DMS114 treated with DMSO at 0.1 percent for 48 hours (cell line): ENCODE measurements at regions not wholly inside any gene's neighbourhood (a gene's known extent, or its start where the extent isn't known, plus 50 kb on each side); places are given as distances from the start of the nearest gene placed in this dataset.
"Not testable (repeated sequence)": the region's sequence is repeated elsewhere in the genome, so short reads cannot be mapped to it uniquely, and the experiment has no call there.

Source experiments
- DNase-seq: peaks from one replicate; lab custom pipeline; 2025; ENCODE audit not compliant: unreplicated experiment; lab: John Stamatoyannopoulos, UW

DNA sequence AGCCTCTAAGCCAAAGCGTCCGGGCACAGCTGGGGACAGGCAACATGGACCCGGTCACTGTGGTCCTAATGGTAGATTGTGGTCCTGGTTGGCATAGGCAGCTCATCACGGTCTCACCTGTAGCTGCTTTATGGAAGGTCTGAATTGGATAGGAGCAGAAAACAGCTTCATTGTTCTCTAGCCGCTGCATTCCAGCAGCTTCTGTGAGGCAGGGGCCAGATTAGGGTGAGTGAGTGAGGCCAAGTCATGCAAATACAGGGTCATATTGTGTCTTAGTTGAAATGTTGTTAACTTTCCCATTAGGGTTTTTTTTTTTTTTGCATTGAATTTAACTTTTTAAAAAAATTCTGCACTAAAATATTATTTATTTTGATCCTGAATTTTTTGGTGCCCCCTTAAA, 105.4 kb upstream of the SULF2 start:
- not testable (repeated sequence) for DNase-seq

DNA sequence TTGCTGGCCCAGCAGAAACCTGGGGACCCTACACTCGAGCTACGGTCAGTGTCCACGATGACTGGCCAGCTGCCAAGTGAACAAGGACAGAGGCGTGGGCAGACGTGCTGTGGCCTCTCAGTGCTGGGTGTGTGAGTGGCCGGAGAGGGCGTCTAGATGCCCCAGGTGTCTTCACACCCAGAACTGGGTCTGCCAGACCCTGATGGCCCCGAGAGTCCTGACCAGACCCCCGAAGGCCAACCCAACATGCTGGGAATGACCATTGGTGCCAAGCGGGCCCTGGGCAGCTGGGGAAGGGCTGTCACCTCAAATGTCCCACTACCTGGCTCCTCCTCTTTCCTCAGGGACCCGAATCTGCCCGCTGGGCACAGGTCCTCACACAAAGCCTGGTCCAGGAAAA, 104.5 kb upstream of the SULF2 start:
- not testable (repeated sequence) for DNase-seq

DNA sequence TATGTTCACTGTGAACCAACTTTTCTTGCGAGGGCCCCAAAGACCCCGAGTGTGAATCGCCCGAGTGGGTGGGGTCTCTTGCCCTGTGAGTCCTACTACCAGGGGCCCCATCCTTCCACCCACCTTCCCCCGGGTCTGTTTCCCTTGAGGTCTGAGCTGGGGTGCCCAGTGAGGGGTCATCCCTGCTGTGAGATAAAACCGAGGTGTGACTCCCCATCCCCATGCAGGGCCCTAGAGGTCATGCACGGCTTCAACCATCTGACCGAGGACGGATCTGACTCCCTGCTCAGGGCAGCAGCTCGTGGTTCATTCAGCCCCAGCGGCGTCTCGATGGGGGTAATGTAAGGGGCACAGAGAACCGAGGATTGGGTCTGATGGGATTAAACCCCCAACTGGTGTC, 103.1 kb upstream of the SULF2 start:
- DNase-seq, result no peak

DNA sequence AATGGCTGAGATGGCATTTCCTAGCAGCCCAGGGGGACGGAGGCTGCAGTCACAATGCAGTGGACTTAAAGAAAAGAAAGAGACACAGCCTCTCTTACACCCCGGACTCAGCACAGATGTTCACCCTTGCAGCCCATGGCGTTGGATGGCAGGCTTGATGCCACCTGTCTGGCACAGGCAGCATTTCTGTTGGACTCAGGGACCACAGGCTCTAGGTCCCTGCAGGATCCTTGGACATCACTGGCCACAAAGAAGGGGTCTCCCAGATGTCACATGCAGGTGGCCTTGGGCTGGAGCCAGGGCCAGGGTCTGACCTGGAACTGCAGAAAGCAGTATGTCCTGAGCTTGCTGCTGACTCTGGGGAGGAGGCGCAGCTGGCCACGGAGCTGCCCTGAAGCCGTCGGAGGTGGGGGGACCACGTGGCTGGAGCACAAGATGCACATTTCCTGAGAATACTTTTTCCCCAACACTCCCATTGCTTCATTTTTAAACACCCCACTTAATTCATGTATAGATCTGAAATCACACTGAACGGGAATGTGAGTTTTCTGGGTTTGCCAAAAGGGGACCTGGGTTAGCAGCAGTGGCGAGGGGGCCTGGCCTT, 102.3 kb upstream of the SULF2 start:
- no peak for DNase-seq

DNA sequence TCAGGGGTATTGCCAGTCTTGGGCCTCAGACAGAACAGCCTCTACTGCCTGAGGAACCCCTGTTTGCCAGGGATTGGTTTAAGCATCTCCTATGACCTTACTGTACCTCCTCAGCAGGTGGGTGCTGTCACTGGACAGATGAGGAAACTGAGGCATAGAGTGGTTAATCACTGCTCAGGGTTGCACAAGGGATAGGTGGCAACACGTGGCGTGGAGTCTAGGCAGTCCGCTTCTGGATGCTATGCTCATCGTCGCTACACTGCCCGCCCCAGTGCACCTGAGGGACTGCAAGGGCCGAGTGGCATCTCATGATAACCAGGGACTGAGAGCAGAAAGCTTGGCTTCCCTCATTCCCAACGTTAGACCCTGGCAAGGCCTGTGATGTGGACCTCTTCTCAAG, 101.8 kb upstream of the SULF2 start:
- no peak for DNase-seq

DNA sequence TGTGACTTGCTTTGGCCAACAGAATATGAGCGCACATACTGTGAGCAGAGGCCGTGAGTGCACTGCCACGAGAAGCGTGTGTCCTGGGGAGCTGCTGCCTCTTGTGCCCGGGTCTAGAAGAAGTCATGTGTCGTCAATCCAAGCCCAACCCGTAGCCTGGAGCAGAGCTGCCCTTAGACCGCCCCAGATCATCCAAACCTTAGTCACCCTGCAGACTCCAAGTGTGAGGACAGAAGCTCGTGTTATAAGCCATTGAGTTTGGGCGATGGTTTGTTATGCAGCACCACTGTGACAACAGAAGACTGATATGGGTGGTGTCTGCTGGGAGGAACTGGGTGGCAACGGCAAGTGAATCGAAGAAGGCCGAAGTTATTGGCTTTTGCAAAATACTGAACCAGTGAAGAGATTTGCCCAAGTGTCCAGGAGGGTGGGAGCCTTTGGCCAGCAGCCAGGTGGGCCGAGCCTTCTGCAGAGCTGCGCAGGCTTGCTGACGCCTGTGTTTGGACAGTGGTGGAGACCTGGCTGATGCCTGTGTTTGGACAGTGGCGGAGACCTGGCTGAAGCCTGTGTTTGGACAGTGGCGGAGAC, 101.3 kb upstream of the SULF2 start:
- DNase-seq, result no peak

DNA sequence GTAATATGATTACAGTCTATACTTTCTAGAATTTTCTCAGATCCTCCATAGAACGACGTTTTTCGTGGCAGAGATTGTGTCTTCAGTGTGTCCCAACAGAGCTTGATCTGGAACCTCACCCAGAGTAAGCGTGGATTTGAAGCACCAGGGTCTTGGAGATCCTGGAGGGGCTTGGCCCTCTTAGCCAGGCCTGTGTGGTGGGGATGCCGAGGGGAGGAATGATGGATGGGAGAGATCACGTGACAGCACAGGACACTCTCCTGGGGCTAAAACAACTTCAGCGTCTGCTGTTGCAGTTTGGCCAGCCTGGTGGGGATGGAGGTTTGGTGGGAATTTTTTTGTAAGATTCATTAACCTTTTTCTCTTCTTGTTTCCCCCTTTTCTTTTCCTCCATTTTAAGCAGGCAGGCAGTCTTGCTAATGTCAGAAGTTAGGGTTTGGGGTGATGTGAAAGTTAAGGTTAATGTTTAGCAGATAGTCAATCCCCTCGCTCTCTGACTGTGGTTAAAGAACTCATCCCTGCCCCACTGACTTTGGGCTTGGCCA, 100.7 kb upstream of the SULF2 start:
- DNase-seq, result no peak

DNA sequence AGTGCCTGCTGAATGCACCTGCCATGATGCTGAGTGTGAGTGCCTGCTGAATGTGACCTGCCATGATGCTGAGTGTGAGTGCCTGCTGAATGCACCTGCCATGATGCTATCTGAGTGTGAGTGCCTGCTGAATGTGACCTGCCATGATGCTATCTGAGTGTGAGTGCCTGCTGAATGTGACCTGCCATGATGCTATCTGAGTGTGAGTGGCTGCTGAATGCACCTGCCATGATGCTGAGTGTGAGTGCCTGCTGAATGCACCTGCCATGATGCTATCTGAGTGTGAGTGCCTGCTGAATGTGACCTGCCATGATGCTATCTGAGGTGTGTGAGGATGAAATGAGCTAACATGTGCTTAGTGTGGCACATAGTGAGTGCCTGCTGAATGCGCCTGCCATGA, 98.7 kb upstream of the SULF2 start:
- not testable (repeated sequence) for DNase-seq

DNA sequence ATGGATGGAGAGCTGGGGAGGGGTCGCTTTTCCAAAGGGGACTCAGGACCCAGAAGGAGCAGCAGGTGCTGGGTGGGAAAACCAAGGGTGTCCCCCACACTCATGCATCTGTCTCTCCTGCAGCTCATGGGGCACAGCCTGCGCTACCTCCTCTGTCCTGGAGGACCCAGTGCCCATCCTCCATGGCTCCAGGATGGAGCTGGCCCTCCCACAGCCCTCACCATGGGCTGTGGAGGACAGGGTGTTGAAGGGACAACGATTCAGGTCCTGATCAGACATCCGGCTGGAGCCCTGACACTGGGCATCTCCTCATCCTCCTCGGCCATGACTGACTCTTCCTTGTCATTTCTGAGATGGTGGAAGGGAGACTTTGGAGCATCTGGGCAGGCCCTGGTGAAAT, 97.9 kb upstream of the SULF2 start:
- DNase-seq, result no peak

DNA sequence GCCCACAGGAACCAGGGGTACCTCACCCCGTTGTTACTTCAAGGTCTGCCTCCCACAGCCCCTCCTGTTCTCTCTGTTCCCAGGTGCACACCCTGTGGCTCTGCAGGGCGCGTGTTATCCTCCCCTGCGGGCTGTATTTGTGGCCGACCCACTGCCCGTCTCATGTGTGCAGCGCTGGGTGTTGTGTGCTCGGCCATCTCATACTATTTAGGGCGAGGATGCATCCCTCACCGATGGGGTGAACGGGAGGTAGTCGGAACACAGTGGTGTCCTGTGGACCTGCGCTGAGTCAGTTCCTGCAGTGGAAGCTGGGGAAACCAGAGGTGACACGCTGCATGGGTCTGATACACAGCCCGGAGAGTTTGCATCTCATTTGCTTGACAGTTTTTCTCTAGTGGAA, 94.5 kb upstream of the SULF2 start:
- no peak for DNase-seq

DNA sequence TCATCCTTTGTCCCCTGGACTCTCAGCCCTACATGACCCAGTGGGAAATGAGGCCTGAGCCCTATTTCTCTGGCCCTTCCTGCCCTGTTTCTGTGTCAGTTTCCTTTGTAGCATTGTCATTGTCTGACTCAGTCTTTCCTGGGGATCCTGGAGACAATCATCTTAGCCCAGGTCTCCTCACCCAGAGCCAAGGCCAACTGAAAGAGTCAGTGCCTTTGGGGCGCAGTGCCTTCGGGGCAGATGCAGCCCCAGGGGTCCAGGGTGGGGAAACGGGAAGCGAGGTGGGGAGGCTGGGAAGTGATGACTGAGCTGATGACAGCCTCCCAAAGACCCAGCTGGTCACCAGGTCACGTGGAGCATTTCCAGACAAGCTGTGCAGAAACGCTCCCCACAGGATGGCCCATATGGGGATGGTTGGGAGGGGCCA, 93.3 kb upstream of the SULF2 start:
- DNase-seq, result no peak

DNA sequence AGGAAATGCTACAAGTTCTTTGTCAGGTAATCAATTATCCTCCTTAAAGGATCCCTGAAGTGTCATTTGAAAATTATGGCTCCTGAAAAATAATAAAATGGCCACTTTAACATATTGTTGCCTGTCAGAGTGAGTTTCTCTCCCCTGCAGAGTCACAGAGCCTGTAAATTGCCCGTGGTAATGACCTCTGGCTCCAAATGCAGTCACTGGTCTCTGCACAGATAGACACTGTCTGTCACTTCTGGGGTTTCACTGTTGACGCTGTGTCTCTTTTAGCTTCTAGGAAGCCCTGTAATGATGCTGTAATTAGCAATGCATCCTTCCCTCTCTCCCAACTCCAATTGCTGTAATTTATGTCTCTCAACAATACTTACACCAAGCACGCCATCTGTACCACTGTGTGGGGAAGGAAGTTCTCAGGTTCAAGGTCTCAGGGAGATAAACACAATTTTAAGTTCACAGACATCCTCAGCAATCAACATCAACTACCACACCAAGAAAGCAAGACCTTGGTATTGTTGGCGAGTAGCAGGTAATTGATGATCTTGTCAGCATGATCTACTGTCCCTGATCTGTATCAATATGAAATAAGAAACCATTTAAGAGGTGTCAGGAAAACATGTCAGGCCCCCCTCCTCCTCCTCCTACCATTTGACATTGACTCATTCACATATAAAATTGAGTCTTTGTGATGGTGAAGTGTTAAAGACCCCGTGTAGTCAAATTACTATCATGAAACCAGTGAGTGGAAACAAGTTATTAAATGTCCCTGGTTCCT, 91.2 kb upstream of the SULF2 start:
- DNase-seq, result no peak

DNA sequence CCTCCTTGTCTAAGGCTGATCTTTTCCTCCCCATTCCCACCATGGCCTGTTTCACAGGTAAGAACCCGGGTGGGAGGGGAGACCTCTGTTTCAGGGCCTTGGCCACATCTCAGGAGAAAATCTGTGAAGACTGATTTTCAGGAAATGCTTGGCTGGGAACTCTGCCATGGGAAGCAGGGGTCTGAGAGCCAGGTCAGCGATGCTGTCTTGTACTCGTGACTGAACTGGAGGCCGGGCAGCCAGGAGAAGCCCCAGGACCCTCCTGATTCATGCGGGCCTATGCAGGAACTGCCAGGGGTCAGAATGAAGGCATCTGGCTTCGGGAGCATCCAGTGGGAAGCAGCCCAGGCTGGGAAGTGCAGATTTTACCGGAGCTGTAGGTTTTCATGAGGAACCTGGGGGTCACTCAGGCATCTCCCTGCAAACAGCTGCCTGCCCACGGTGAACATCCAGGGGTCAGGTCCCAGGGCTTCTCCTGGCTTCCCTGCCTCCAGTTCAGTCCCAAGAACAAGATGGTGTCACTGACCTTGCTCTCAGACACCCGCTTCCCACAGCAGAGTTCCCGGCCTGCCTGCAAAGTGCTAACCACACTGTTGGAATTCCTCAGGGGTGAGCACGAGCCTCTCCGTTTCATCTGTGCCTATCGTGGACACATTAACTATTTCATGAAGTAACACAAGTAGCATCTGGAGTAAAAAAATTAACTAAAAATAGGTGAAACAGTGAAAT, 90.2 kb upstream of the SULF2 start:
- DNase-seq, result no peak

DNA sequence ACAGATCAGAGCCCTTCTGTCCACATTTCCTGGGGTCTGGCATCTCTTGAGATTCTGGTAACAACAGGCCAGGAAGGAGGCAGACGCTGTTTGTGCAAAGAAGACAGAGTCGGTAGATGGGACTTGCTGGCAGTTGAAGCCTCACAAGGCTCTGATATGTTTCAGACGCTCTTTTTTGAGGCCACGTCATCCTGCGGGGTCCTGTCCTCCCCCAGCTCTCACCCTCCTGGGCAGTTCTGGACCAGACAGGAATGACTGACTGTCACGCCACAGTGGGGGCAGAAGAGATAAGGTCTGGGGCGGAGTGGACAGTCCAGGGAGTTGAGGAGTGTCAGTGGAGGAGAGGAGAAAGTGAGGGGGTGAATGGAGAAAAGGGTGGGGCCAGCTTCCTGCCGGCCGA, 87.1 kb upstream of the SULF2 start:
- DNase-seq, result no peak

DNA sequence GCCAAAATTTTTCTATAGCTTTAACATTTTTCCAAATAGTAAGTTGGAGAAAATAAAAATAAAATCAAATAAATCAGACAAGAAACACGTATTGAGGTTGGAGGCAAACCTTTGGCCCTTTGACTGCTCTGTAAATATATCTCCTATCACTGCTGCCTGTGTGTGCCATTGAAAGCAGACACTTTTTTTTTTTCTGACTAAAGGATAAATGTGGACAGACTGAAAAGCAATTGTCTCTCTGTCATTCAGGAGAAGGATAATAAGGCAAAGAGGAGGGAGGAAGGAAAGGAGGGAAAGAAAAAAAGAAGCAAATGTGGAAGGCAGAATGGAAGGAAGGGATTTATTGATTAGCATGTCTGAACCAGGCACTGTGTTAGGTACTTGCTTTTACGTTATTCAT, 85.2 kb upstream of the SULF2 start:
- no peak for DNase-seq

DNA sequence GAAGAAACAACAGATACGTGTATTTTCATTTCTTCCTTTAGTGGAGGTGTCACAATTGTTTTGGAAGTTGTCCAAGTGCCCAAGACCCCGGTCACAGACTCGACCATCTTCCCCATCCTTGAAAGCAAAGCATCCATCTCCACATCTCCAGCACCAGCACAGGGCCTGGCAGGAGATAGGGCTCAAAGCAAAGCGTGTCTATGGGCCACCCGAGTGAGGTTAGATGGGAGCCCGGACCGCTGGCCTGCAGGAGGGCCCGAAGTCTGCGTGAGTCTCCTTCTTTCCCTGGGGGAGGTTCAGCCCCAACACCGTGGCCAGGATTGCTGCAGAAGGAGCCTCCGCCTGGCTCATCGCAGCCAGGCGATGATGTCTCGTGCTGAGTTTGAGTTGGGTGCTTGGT, 83.5 kb upstream of the SULF2 start:
- DNase-seq, result no peak

DNA sequence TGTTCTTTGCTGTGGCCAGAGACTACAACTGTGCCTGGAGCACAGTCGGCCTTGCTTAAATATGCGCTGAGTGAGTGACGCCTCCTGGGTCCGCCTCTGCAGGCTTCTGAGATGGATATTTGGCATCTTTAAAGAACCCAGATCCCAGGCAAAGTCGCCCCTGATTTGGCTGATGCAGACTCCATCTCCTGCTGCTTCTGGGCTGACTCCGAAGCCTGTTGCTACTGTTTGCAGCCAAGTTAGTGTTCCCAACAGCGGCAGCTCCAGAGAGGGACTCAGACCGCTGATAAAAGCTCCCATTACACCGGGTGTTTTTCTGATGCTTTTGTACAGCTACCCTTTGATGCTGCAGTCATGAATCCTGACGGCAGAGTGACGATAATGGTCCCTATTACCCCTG, 83.0 kb upstream of the SULF2 start:
- DNase-seq, result no peak

DNA sequence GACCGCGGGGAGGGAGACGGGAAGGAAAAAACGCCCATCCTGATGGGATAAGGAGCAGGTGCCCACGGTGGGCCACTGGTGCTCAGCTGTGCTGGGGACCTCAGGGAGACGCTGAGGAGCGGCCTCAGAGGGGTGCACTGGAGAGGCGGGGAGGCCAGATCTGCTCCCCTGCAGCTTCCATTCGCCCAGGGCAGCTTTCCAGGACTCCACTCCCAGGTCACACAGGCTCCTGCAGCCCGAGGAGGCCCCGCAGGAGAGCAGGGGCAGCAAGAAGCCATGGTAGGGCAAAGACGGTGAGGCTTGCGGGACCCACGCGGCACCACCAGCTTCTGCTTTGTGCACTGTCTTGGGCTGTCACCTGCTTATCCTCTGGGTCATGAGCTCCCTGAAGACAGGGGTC, 82.5 kb upstream of the SULF2 start:
- no peak for DNase-seq

DNA sequence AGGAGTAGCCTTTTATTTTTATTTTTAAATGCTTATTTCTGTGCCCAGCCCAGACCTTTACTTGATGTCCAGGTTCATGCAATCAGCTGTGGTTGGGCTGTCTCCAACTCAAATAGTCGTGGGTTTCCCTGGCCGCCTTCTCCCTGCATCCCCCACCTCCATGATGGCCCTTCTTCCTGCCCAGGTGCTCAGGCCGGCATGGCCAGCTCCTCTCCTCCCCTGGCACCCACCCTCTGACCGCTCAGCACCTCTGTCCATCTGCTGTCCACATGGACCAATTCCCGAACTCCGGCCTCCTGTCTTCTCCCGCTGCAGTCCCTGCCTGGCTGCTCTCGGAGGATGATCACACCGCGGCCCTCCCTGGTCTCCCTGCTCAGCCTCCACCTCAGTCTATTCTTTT, 81.2 kb upstream of the SULF2 start:
- no peak for DNase-seq

DNA sequence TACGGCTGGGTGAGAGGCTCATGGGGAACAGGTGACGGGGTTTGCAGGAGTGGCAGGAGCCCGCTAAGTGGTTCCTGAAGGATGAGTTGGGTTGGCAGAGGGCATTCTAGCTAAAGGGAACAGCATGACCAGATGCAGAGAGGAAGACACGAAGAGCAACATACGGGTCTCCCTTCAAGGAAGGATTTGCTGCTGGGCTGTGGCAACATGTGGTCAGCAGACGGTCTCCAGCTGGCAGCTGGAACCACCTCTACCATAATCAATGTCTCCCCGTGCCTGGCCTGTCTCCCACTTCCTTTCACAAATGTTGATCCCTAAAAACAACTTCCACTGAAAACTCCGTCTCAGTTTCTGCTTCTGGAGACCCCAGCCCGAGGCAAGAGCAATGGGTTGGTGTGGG, 80.6 kb upstream of the SULF2 start:
- DNase-seq, result no peak

DNA sequence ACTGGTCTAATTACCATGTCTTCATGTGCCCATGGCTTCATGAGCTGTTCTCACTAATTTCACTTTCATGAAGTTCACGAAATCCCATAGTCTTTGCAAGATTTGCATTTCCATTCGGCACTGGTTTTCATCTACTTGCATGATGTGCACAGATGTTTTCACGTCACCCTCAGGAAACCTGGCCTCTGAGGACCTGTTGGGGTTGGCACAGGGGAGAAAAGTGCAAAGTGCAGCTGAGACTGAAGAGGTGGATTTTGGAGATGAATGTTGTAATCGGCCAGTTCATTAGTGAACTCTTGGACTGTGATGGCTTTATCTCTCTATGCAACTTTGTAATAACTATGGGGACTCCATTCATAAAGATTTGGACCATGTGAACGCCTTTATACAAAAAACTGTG, 80.2 kb upstream of the SULF2 start:
- DNase-seq, result no peak

DNA sequence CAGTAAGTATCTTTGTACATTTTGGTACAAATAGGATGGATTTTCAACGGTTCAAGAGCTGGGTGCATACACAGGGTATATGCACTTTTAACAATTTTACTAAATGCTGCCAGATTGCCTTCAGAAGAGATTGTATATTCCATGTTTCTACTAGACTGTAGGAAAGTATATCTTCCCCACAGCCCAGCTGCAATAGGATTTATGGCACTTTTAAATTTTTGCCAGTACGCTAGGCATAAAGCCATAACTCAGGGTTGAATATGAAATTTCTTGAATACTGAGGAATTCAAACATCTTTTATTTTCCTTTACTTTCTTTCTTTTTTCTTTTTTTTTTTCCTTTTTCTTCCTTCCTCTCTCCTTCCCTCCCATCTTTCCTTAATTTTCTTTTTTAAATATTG, 78.7 kb upstream of the SULF2 start:
- no peak for DNase-seq
